ENCODE measurements at regions not wholly inside any gene's neighbourhood (a gene's known extent, or its start where the extent isn't known, plus 50 kb on each side); places are given as distances from the start of the nearest gene placed in this dataset.

DNA sequence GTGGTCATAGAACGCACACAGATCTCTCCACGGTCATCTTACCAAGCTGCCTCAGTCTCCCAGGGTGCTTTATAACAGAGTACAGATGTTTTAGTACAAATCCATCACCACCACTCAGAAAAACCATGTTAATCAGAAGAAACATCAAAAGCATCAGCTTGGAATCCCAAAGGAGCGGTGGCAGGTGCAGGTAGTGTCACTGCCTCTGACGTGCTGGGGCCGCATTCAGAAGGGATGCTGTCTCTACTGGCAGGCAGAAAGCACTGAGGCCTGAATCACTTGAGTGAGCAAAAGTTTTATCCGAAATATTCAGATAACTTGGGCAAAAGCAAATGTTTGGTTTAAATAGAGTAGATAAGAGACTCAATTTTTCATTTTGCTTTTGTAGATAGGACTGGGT lies 448.4 kb upstream of the ZNF608 start:
- no peak for DNase-seq

DNA sequence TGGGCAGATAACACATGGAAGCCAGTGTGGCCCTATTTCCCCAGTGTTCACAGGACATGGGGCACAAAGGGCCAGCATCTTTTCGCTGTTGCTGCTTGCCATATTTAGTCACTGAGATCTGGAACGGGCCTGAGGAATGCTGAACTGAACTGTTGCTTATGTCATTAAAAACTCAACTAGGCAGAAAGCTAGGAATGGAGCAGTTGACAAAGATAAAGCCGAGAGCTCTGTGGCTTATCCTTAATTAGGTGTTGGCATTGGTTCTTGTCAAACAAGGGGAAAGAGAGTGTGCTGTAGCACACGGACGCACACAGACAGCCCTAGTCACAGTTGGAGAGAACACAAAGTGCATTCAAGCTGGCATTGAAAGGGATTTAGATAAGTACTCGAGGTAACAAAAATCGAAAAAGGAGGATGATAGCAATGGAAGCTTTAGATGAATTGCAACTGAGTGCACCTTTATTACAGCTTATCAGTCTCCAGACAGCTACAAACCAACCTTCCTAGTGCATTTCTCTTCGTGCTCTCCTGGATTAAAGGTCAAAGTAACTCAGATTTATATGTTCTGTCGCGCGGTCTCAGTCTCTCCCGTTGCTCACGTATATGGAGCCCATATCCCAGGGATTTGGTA lies 450.2 kb upstream of the ZNF608 start:
- DNase-seq = no peak

DNA sequence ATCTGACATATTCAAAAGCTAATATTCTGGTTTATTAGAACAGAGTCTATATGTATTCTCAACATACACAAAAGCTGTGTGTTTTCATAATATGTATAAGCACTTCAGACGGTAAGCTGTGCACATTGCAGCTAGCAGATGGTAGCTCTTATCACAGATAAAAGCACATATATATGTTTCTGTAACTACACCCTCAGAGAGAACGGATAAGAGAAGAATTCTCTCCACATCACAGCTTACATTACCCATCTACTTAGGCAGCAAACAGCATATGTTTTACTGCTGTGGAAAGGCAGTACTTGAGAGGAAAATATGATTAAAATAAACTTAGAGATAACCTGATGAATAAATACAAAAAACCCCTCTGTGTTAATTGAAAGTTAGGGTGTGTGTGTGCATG lies 450.9 kb upstream of the ZNF608 start:
- no peak for DNase-seq

DNA sequence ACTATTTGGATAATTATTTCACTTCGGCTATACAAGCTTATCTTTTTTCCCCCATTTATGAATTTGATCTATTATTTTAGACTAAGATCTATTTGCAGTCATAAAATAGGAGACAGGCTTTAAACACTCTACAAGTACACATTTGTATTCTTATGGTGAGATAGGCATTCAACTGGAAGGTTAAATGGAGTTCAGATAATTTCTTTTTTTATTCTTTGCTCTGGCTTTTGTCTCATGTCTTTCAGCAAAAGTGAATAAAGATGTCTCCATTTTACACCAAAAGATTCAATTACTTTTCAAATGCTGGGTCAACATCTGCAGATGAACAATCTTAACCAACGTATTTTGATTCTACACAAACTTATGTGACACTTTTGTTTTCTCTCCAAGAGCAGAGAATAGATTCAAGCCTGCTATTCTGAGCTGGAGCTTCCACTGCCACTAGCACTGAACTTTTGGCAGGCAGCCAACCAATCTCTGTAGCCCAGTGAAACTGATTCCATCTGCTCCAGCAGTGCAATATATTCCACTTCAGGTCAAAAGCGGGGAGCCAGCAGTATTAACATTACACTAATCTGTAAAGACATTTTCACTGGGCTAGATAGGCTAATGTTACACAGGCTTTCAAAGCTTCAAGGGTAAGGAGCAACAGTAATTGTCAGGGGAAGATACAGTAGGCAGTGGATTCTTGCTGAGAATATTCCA lies 452.0 kb upstream of the ZNF608 start:
- DNase-seq = no peak

DNA sequence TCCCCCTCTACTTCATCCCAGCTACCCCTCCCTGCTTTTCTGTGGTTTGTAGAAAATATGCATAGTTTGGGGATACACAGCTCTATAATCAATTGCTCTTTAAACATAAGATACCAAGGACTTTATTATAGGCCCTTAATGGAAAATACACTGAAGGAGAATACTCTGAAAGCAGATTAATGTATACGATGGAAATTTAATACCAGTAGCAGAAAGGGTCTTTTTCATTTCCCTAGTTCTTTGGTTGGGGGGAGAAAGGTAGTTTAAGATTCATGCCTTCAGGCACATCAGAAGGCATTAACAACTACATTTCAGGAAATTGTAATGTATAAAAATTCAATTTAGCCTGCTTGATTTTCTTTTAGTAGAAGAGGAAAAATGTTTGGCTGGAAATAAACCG lies 452.9 kb upstream of the ZNF608 start:
- no peak for DNase-seq

DNA sequence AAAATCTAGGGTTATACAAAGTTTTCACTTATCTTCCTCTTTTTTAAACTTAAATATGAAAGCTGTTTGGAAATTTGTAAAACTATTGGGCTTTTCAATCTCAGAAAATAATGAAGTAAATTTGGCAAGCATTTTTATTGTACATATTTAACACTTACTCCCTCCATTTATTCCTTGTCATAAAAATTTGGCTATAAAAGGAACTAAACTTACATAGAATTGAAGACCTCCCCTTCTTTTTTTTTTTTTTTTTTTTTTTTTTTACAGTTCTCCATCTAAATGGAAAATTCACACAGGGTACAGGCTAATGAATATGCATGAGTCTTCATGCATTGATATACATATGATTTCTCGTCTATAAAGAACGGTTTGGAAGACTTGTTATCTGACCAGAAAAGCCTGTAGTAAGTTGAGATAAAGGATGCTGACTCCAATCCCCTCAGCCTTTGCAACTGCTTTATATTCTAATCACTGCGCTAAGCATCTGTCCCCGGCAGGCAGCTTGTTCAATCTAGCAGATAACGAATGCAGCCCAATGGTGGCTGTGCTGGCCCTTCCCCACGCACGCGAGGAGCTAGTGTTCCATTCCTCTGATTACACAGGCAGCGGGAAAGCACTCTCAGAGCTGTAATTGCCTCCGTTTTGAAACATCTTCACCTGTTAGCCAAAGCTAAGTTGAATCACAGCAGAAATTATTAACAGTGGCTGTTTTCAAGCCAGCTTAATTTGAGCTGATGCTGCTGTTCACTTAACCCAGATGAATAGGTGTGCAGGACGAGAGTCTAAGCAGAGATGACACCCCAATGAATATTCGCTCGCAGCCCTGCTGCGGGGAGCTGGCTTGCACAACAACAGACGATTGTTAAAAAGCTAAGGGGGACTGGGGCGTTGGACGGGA lies 453.8 kb upstream of the ZNF608 start:
- no peak for DNase-seq

DNA sequence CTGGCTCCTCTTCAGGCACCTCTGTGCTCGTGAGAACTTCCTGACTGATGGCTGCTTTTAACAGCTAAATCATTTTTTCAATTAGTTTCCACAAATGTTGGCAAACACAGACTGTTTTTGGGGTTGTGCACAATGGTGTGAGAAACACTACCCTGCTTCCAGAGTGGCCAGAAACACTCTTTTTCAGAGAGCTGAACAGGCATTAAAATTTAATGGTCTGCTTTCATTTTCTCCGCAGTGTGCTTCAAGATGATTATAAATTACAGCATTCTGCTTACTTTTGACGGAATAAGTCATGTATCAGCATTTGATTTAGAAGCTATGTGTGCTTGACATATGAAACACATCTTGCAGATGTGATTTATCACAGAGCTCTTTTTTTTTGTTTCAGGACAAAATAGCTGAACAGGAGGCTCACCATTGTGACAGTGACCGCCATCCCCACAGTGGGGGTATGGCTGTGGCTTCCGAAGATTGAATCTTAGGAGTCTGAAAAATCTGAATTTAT lies 454.5 kb upstream of the ZNF608 start:
- DNase-seq = no peak

DNA sequence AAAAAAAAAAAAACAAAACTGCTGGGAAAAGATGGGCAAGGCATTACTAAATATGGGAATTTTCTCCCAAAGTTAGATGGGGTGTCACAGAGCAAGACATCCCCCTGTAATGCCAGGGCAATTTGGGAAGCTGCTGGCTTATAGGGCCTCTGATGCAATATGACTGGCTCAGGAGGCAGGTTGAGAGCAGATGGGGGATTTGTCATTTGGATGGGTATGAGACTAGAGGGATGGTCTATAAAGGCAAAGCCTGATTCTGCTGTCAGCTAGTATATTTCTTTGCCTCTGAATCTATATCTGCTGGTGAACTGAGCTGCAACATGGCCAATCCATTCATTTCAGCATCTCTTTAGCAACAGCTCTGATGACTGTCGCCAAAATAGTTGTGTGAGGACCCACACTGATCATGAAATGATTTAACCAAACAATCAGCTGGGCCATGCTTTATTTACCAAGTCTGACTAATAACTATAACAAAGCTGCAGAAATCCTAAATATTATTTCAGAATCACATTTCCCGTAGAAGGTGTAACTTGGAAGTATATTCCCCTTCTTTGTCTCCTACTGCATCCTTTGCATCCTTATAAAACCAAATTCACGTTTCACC lies 455.1 kb upstream of the ZNF608 start:
- DNase-seq = no peak

DNA sequence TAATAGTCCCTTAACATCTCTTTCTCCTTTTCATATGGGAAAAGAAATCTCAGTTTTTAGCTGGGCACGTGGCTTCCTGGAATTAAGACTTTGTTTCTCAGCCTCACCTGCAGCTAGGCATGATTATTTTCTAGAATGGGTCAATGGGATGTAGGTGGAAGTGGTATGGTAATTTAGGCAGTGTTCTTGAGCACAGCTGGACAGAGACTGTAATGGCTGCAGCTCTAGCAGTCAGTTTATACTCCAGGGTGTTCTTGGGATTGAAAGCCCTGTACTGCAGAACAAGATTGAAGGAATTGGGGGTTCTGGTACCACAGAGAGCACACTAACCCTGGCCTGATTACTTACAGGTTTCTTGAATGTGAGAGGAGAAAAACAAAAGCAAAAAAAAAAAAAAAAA lies 455.9 kb upstream of the ZNF608 start:
- no peak for DNase-seq

DNA sequence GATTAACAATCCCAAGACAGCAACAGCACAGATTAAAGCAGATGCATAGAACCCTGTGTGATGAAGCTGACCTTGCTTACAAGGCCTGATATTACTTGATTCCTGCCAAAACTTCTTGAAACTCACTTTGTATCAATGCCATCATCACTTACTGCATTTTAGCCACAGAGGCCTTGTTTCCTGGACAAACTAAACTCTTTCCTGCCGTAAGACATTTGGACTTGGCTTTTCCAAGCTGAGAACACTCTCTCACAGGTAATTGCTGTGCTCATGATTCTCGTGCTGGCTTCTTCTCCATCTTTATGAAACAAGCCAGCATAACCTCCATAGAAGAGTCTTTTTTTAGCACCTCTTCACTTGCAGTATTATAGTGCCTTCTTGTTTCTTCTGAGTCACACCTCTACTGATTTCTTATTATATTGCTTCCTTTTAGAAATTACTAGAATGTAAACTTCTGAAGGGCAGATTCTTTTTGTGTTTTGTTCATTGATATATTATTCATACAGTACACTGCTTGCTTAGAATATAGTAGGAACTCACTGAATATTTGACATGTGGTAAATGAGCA lies 456.5 kb upstream of the ZNF608 start:
- DNase-seq = no peak

DNA sequence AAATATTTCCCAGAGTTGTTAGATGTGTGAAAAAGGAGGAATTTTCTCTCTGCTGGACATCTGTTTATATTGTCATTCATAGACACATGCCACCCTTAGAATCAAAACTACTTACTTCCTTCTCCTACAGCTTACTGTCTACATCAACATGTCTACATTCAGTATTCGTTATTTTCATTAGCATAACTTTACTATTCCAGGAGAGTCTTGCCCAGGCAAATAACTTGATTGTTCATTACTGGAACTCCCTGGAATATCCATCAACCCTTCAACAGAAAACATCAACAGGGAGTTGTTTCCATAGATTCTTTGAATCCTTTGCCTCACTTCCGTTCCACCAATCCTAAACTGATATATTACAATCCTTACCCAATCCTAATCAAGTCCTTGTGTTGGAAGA lies 457.5 kb upstream of the ZNF608 start:
- no peak for DNase-seq

DNA sequence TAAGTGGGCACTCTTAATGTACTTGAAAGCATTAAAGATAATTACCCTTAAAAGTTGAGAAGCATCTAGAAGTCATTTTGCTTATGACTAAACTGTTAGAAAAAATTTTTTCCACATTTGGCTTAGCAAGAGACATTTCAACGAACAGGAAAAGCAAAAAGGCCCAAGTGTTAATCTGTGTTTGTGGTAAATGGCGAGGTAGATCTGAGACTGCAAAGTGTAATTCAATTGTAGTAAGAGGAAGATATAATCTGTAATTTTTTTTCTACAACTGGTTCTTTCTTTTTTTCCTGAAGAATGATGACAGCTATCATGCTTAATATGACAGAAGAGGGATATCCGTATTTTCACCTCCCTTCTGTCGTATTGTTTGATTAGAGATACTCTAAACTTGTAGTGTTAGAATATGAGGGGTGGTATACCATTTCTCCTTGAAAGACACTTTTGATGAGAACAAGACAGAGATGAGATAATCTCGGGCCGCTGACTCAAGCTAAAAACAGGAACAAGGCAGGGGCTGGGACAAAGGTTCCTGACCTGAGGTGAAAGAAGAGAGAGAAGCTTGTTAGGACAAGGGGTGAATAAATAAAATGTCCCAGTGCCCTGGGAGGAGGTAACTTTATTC lies 459.3 kb upstream of the ZNF608 start:
- DNase-seq = no peak

DNA sequence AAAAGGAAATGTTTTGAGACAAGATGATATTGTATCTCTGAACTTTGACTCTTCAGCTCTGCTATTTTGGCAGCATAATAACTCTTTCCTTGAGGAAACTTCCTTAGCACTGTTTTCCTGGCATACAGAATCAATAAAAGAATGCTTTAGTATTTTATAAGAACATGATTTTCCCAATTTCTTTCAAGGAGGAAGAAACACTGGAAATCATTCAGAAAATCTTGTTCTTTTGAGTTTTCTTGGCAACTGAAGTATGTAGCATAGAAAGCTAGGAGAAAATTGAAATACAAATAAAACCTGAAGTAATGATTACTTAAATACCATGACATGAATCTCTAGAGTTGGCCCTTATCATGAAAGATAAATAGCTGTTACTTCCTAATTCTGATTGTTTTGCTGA lies 461.4 kb upstream of the ZNF608 start:
- DNase-seq = no peak

DNA sequence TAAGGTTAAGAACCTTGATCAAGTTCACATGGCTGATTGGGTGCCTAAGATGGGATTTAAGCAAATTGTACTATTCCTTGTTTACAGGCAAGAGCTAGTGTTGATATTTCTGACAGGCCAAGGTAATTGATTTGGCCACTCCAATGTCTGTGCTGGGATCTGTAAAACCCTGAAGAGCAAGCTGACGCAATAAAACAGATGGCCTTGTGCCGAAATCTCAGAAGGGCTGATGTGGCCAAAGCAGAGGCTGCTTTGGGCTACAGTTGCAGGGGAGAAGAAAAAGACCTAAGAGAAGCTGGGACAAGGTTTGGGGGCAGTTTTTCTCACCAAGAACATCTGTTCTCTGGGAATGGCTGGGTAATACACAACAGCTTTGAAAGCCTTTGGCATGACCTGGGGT lies 463.2 kb upstream of the ZNF608 start:
- no peak for DNase-seq

DNA sequence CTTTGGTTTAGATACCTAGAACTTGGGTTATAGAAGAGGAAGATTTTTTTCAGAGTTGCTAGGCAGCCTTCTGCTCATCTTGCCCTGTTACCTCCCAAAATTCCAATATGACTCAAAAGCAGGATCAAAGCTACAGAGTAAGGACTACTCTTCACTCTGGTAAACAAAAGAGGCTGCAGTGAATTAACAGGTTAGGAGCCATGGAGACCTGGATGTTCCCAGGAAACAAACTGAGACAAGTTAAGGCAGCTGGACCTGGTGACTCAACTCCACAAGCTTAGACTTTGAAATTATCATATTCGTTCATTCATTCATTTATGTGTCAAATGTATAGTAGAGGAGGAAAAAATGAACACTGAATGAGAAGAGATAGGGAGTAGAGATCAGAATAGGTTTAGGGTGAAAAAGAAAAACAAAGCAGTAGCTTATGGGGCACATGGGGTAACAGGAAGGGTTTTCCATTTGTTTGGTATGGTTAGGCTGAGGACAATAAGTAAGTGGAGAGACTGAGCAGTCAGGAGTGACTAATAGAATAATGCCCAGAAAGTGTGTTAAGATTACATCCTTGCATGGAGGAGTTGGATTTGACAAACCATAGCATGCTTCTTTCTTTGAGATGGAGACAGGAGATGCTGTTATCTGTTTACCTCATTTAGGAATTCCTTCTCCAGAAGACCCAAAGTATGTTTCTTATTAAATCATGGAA lies 464.0 kb upstream of the ZNF608 start:
- no peak for DNase-seq

DNA sequence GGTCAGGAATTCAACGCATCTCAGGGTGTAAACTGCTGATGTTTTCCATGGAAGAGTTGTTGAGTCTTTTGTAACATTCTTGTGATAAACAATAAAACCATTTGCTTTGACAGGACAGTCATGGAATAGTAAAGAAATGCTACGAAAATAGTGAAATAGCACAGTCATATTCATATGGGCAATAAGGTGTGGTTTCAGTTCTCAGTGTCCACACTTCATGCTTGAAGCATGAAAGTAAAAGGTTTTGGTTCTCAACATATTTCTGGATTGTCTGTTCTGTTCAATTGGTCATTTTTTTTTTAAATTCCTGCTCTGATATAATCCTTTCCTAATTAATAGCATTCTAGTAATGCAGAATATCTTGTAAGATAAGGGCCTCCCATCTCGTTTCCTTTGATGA lies 467.6 kb upstream of the ZNF608 start:
- DNase-seq = no peak

DNA sequence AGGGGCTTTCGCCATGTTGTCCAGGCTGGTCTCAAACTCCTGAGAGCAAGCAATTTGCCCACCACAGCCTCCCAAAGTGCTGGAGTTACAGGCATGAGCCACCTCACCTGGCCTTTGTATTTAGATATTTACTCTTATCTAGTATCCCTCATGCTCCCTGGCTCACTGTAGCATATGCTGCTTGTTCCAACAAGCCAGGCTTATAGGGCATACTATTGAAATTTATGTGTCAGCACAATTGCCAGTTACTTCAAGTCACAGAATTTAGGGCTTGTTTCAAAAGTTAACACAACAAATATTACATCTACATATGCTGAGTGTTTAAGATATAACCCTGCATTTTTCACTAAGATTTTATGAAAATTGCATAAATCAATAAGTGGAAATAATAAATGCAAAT lies 469.2 kb upstream of the ZNF608 start:
- no peak for DNase-seq

DNA sequence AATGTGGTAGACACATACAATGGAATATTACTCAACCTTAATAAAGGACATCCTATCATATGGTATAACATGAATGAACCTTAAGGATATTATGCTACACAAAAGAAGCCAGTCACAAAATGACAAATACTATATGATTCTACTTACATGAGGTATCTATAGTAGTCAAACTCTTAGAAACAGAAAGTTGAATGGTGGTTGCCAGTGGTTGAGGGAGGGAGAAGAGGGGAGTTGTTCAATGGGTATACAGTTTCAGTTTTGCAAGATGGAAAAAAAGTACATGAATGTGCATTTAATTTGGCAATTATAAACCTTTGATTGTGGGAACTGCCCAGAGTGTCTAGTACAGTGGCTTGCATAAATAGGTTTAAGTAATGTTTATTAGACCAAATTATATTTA lies 473.3 kb upstream of the ZNF608 start:
- DNase-seq = no peak

DNA sequence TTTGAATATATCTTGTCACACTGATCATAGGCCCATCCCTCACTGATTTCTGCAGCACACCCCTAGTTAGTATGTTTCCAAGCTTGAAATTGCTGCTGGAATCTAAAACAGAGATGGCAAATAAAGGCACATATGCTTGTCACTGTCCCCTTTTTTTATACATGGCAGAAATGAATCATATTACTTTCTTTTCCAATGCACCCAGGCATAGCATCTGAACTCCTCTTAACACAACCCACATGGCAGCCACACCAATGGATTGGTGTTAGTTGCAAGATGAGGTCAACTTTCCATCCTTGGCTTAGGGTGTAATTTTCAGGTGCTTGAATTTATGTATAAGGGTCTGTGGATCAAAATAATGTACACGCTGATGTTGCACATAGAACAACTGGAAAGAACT lies 473.8 kb upstream of the ZNF608 start:
- no peak for DNase-seq

DNA sequence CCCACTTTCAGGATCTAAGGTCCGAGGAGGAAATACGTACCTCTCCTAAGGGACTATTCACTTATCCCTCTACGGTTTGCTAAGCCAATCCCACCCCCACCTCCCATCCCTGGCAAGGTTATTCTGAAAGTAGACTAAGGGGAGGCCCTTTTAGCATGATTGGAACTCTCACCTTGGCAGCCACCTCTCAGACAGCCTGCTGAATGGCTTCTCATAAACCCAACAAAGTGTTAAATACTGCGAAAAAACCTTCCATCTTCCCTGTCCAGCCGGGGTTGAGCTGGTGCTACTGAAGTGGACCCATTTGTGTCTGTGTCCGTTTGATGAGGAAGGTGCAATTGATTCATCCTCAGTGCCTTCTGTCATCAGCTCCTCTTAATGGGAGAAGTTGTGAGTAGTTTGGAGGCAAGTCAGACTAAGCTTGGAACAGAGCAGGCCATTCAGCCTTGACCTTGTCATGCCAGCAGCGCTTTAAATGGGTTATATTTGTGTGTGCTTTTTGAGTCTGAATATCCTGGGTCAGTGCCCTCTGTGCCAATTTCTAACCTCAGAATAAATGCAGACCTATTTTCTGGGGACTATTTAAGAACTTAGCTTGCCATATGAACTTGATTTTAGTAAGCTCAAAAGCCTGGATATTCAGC lies 476.3 kb upstream of the ZNF608 start:
- no peak for DNase-seq

DNA sequence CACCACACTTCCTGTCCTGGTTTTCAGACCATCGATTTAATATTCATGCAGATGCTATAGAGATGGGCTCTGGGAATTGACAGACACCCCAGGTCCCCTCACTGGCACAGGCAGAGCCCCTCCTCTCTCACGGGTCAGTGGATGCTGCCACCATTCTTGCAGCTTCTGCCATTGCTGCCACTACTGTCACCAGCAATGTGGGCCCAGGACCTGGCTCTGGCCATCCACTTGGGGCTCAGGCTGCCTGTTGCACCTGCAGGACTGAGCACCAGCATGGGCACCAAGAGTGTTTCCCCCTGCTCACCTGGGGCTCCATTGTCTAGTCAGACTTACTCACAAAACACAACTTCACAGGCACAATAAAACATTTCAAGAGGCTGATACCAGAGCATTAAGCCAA lies 479.0 kb upstream of the ZNF608 start:
- no peak for DNase-seq
